Ramos (cell line): ENCODE measurements at regions not wholly inside any gene's neighbourhood (a gene's known extent, or its start where the extent isn't known, plus 50 kb on each side); places are given as distances from the start of the nearest gene placed in this dataset.
"Not testable (repeated sequence)": the region's sequence is repeated elsewhere in the genome, so short reads cannot be mapped to it uniquely, and the experiment has no call there.

Source experiments
- in situ Hi-C: fragments of 300-500 bp; cut with MboI; formaldehyde crosslinking; loops from one replicate; pipeline ENCODE4 v1.14.3; 2022; ENCODE audit warnings: low sequenced_read_pairs; ENCODE audit not compliant: unreplicated experiment

DNA sequence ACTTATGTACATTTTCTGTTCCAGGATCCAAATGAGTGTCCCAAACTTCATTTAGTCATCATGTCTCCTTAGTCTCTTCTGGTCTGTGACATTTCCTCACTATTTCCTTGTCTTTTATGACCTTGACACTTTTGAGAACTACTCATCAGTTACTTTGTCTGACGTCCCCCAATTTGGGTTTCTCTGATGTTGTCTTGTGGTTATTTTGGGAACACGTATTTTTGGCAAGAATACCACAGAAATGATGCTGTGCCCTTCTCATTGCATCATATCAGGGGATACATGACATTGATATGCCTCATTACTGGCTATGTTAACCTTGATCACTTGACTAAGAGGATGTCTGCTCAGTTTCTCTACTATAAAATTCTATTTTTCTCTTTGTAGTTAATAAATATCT lies 308.8 kb downstream of the ZNF674 start:
- in situ Hi-C loops: no loop called here

DNA sequence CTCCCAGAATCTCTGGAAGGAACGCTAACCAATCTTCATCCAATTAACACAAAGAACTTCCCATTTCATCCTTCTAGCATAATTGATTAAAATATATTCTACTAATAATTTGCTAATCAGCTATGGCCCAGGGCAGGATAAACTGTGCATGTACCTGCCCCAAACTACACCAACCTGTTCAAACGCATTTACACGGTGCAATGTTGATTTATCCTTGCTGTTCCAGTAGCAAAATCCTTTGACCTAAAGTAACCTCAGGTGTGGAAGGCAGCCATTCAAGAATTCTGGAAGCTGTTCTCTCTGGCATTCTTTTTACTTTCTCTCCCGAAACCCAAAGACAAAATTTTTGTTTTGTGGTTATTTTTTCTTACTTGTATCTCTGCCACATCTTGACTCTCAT lies 309.4 kb downstream of the ZNF674 start:
- in situ Hi-C loops: no loop called here

DNA sequence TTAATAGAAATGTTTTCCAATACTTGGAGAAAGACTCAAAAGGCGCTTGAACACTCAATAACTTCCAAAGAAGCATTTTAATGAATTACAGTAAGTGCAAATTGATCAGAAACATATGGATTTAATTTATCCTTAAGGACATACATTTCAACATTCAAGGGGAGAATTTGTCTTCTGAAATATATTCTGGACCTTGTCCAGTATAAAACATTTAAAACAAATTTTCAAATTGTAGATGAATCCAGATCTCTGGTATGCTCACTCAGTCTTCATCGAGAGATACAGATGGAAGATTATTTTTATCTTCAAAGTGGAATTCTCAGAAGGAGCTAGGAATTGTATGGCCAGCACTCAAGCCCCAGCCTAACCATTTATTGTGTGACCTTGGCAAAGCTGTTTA lies 310.4 kb downstream of the ZNF674 start:
- in situ Hi-C loops: no loop called here

DNA sequence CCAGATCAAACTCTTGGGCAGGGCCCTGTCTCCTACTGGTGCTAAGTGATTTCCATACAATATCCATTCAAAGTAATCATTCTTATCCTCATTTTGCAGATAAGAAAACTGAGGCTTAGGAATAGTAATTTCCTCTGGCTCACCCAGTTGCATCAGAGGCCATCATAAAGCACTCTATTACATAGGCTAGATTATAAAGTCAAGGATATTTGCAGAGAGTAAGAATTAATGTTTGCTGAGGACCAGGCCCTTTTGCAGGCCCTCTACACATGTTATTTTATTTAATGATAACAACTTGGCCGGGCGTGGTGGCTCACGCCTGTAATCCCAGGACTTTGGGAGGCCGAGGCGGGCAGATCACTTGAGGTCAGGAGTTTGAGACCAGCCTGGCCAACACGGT lies 316.8 kb downstream of the ZNF674 start:
- in situ Hi-C loops: no loop called here

DNA sequence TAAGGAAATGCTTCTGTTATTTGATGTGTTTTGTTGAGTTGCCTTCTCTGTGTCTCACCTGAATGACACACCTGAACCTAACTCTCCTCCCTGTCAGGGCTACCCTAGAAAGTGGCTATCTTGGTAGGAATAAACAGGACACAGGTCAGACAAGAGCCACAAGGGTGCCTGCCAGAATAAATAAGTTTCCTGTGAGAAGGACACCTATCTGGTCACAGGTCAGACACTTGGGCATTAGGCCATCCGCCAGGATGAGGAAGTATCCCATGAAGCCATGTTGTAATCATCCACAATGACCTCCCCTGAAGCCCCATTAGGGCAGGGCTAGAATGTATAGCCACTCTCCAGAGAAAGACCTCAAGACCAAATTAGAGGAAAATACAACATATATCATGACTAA lies 318.8 kb downstream of the ZNF674 start:
- in situ Hi-C loops: no loop called here

DNA sequence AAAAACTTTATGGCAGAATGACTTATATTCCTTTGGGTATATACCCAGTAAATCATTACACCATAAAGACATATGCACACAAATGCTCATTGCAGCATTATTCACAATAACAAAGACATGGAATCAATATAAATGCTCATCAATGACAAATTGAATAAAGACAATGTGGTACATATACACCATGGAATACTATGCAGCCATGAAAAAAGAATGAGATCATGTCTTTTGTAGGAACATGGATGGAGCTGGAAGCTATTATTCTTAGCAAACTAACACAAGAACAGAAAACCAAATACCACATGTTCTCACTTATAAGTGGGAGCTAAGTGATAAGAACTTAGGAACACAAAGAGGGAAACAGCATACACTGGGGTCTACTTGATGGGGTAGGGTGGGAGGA lies 321.7 kb downstream of the ZNF674 start:
- in situ Hi-C loops: not testable (repeated sequence)

DNA sequence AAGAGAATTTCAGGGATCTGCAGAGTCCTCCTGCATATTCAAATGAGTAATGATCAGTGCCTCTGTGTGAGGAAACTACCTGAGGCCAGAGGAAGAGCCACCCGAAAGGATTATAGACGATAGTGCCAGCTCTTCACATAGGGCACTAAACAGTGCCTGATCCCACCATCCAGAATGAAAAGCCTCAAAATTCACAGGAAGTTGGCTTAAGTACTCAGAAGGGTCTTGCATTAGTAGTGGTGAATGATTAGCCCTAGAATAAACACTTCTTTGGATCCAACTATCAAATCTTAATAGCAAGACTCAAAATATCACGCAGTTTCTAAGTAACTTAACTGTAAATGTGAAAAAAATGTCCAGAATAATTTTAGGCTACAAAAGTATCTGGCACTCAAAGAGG lies 324.4 kb downstream of the ZNF674 start:
- in situ Hi-C loops: no loop called here

DNA sequence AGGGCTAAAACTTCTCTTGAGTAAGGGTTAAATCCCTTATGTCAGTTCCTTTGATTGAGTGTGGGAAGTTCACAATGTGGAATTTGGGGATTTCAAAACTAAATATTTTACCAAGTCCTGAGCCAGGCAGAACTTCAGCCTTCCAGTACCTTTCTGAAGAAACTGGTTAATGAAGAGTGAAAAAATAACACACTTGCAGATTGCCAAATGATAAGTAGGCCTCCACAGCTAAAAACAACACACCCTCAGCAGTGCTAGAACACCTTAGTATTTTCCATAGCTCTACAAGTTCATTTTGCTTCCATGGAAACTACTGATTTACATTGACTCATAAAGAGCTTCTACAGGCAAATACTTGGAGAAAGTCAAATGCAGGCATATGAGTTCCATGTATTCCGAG lies 326.8 kb downstream of the ZNF674 start:
- in situ Hi-C loops: no loop called here

DNA sequence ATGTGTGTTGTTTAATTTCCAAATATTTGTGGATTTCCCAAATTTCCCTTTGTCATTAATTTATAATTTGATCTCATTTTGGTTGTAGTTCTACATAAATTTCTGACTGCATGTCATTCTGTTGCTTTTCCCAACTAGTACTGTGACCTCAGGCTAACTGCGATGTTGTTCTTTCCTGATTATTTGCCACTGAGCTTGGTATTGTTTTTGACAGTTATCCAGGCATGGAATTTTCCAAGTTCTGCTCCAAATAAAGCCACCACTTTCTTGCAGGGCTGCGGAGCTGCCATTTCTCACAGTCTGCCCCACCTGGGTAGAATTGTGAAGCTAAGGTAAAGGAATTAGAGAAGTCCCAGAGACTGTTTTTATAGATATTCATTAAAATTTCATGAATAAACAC lies 328.8 kb downstream of the ZNF674 start:
- in situ Hi-C loops: no loop called here

DNA sequence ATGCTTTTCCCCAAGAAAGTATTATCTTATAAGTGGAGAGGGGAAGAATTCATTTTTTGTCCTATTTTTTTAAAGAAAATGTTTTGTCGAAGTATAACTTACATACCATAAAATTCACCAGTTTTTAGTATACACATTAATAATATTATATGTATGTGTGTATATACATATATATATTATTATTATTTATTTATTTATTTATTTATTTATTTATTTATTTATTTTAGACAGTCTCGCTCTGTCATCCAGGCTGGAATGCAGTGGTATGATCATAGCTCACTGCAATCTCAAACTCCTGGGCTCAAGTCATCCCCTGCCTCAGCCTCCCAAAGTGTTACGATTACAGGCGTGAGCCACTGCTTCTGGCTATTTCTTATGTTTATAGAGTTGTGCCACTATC lies 334.1 kb downstream of the ZNF674 start:
- in situ Hi-C loops: no loop called here

DNA sequence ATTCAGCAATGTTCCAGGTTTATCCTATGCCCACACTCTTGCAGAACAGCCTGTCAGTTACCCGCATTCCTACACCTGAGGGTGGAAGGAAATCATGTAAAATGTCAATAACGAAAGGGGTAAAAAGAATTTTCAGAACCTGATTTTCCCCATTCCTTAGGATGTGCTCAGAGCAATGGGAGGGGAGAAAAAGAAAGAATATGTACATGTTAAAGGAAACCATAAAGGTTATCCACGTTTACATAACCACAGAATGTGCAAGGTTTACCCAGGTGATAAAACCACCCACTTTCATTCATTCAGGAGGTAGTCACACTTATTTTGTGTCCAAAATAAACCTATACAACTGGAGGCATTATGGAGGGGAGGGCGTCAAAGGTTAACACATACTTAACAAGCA lies 335.5 kb downstream of the ZNF674 start:
- in situ Hi-C loops: no loop called here

DNA sequence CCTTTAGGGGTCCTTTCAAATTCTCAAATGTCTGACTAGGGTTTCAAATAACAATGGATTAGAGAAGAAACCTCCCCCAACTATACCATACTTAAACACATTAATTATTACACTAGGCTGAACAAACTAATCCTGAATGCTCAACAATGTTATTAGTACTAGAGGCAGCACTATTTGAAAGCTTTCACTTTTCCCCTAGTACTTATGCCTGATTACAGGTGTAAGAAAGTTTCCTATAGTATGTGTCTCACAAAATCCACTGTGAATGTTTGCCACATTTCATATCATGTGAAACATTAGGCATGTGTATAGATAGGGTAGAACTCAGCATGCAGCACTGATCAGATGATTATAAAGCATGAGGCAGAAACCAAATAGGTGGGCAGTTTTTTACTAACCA lies 336.2 kb downstream of the ZNF674 start:
- in situ Hi-C loops: no loop called here

DNA sequence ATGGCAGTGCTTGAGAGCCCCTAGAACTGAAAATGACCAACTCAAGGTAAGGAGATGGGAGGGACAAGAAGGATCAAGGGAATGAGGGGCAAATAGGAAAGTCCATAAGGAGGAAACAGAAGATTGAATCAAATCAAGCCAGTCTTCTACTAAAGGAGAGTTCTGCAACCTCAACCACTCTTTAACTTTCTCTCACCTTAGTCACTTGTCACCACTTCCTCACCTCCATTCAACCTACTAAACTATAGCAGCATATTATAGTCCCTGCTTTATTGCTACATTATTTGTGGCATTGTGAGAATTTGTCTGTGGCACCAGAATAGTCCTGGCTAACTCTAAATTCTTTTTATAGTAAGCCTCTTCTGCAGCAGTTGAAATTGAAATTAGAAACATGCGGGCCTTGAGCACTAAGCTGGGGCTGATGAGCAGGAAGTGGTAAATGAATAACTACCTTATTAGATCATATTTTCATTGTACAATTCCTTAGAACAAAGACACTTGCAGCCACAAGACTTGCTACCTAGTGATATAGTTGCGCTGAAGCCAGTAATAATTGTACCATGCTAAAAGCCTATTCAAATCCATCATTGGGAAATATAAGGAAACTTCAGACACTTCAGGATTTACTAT lies 336.9 kb downstream of the ZNF674 start:
- in situ Hi-C loops: no loop called here

DNA sequence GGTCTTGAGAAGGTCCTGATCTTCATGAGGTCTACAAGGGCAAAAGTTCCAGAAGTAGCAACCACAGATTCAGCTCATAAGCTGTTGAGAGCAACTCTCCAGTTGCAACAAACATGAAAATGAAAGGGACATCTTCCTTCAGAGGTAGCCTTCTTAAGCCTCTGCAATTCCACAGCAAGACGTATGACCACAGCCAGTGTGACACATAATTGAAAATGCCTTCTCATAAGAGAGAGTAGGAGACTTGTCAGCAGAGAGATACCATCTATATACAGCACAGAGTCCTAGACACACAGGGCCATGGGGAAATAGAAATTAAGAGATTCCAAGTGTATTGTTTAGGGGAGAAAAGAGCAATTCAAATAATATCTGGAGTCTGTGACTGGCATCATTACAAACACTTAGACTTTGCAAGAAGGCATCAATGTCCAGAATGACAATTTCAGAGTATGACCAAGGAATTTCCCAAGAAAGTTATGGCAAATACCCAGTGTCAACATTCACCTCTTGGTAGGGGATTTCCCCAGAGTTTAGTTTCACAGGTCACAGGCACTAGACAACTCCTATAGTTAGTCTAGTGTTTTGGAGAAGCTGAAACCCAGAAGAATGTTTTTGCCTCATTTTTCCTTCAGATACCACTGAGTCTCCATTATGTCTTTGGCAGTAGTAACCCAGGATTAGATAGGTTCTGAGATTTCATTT lies 340.3 kb downstream of the ZNF674 start:
- in situ Hi-C loops: no loop called here

DNA sequence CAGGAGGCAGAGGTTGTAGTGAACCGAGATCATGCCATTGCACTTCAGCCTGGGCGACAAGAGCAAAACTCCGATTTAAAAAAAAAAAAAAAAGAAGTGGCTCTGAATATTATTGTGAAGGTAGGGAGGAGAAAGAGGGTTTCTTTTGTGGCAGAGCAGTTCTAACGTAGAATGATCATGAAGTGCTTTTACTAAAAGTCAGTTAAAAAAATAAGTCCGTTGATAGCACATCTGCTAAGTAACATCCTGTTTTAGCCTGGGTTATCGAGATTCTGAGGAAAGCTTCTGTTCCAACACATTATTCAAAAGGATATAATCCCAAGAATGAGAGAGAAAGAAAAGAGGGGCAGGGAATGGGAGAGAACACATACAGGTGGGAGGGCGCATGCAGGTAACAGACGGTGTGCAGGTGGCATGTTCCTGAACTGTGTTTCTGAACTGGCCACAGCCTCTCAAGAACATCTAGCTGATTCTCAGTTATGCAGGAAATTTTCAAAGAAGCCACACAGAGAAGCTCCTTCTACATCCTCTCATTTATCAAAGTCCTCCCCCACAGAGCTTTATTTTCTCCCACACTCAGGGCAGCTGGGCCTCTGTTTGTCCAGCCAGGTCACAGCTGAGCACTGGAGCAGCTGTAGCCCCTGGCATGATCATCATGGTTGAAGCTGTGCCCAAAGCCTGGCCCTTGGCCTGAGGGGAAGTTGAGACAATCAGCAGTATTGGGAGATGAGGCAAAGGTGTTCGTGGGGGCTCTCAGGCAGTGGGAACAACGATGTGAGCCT lies 342.3 kb downstream of the ZNF674 start:
- in situ Hi-C loops: no loop called here

DNA sequence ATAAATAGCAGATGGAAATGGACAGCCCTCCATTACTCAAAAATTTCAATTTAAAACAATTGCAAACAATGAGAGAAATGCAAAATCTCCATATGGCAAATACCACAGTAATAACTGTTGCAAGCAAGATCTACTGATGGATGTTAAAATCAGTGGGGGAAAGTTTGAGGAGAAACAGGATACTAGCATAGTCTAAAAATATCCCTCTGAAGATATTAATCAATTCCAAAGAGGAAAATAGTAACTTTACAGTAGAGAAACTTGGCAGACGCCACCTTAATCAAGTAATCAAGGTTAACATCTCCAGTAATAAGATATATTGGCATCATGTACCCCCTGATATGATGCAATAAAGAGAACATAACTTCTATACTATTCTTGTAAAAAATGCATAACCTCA lies 344.8 kb downstream of the ZNF674 start:
- in situ Hi-C loops: no loop called here

DNA sequence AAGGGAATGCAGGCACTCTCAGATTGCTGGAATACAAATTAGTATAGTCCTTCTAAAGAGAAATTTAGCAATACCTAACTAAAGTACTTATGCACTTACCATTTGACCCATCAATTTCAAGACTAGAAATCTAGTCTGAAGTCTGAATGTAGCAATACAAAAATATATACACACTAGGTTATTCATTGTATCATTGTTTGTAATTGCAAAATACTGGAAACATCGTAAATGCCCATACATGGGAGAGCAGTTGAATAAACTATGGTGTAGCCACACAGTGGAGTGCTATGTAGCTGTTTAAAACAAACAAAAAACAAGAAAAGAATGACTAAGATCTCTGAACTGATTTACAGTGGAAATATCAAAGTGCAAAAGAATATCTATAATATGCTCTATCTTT lies 346.4 kb downstream of the ZNF674 start:
- in situ Hi-C loops: no loop called here

DNA sequence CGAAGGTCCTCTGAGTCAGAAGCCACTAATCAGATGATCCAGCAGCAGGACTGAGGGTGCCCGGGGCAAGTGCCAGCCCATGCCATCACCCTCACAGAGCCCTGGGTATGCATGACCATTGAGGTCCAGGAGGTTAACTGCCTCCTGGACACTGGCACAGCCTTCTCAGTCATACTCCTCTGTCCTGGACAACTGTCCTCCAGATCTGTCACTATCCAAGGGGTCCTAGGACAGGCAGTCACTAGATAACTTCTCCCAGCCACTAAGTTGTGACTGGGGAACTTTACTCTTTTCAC lies 358.5 kb downstream of the ZNF674 start:
- in situ Hi-C loops: not testable (repeated sequence)

DNA sequence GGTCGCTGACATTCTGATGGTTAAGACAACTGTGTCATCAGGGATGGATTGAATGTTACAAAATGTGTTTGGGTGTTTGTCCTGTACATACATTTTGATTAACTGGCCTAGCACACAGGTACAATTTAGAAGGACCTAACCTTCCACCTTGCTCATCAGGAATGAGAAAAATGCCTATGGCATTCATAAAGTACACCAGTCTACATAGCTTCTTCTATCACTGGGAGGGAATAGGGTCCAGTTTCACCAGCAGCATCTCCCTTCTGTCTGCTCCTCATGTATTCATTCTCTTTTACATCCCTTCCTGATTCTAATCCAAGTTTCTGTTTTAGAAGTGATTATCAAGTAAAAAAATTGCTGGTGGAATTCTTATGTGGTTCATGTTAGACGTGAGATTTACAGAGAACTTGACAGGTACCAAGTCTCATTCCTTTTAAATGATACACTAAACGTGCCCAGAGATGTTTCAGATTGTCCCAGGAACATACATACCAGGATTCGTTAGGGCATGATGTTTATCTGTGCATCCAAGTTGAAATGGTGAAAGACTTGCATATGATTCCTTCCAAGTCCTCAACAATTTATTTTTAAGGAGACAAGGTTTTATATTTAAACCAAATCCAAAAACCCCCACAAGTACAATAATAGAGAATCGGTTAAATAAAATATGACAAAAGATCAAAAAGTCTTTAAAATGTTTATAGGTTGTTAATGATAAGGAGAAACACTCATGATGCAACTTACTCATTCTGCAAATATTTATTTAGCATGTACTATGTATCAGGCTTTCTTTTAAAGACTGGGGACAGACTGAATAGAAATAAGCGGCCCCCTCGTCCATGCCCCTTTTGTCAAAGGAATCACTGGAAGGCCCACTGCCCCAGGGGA lies 359.1 kb downstream of the ZNF674 start:
- in situ Hi-C loops: no loop called here

DNA sequence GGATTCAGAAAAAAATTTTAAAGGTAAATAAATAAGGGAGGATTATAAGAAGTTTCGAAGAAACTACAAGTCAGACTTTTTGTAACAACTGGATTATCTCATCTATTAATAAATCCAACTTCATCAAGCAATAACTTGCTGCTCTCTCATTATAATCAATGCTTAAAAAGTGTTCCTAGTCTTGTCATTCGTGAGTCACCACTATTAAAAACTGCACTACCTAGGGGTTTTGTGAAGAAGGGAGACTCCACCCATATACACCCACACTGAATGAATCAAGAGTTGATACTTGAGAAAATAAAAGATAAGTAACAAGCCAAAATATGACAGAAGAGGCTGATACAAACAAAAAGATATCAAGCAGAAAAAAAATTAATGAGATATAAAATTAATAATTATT lies 360.5 kb downstream of the ZNF674 start:
- in situ Hi-C loops: no loop called here

DNA sequence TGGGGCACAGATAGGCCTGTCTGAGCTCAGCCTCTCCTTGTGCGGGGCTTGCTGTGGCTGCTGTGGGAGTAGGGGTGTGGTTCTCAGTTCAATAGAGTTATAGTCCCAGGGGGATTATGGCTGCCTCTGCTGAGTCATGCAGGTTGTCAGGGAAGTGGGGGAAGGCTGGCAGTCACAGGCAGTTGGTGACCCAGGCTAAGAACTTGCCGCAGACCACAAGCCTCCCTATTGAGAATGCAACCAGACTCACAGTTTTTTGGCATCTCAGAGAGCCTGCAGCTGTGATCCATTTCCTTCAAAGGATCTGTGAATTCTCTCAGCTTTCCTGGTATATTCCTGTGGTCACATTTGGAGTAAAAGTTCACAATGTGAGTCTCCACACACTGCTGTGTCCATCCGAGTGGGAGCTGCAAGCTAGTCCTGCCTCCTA lies 364.9 kb downstream of the ZNF674 start:
- in situ Hi-C loops: no loop called here
